Neuronal stem cell (in vitro differentiated cells): ENCODE measurements at regions not wholly inside any gene's neighbourhood (a gene's known extent, or its start where the extent isn't known, plus 50 kb on each side); places are given as distances from the start of the nearest gene placed in this dataset.

ENCODE experiments used
- DNase-seq: peaks from one replicate; pipeline ENCODE4 v3.0.0-alpha.2; 2013; ENCODE audit warnings: low spot score
- H2AFZ ChIP-seq: one replicate; pipeline ENCODE4 v1.6.1; 2013; ENCODE audit warnings: mild to moderate bottlenecking, low read length, inconsistent platforms
- H2AK5ac ChIP-seq: 2 replicates; pipeline ENCODE4 v1.6.1; 2013; ENCODE audit warnings: low read depth, mild to moderate bottlenecking, inconsistent platforms, low read length, moderate library complexity, mixed read lengths
- H2BK120ac ChIP-seq: 2 replicates; pipeline ENCODE4 v1.6.1; 2013; ENCODE audit warnings: low read depth, mild to moderate bottlenecking, inconsistent platforms, low read length, moderate library complexity, mixed read lengths
- H2BK12ac ChIP-seq: one replicate; pipeline ENCODE4 v1.6.1; 2013; ENCODE audit warnings: low read length, inconsistent platforms
- H2BK15ac ChIP-seq: 2 replicates; pipeline ENCODE4 v1.6.1; 2013; ENCODE audit warnings: mild to moderate bottlenecking, low read length, inconsistent platforms, mixed read lengths
- H2BK5ac ChIP-seq: one replicate; pipeline ENCODE4 v1.6.1; 2013; ENCODE audit warnings: inconsistent platforms, mild to moderate bottlenecking, low read length, moderate library complexity
- H3K14ac ChIP-seq: one replicate; pipeline ENCODE4 v1.6.1; 2013; ENCODE audit warnings: low read length, inconsistent platforms
- H3K18ac ChIP-seq: 2 replicates; pipeline ENCODE4 v1.6.1; 2013; ENCODE audit warnings: low read length, inconsistent platforms
- H3K23ac ChIP-seq: 2 replicates; pipeline ENCODE4 v1.6.1; 2013; ENCODE audit warnings: low read depth, mild to moderate bottlenecking, mixed read lengths, low read length, inconsistent platforms; ENCODE audit not compliant: poor library complexity
- H3K27ac ChIP-seq: replicated peaks from 3 replicates; pipeline ENCODE4 v1.5.1; 2013; ENCODE audit warnings: low read length, inconsistent platforms
- H3K27me3 ChIP-seq, 3 experiments: 2 replicates each; pipeline ENCODE4 v1.6.1; 2013; ENCODE audit warnings: low read length in 3 of 3, mild to moderate bottlenecking in 2 of 3, inconsistent platforms in 1 of 3, low read depth in 1 of 3, mixed read lengths in 1 of 3, moderate library complexity in 1 of 3; ENCODE audit not compliant: control insufficient read depth in 3 of 3, insufficient read depth in 3 of 3
- H3K36me3 ChIP-seq, 2 donors: replicated peaks in 1 of 2; 2 replicates each; pipeline ENCODE4 v1.6.1; 2013; ENCODE audit warnings: low read length in 2 of 2; ENCODE audit not compliant: control insufficient read depth in 2 of 2, insufficient read depth in 2 of 2
- H3K4ac ChIP-seq: 2 replicates; pipeline ENCODE4 v1.6.1; 2013; ENCODE audit warnings: inconsistent platforms, mild to moderate bottlenecking, low read length, moderate library complexity
- H3K4me1 ChIP-seq, 2 donors: 1 replicate in 1 of 2; 2 replicates in 1 of 2; pipeline ENCODE4 v1.6.1; 2013; ENCODE audit warnings: low read length in 2 of 2, low read depth in 1 of 2; ENCODE audit not compliant: control insufficient read depth in 2 of 2, insufficient read depth in 1 of 2
- H3K4me2 ChIP-seq: one replicate; pipeline ENCODE4 v1.6.1; 2013; ENCODE audit warnings: mild to moderate bottlenecking, low read length, inconsistent platforms; ENCODE audit not compliant: insufficient read depth, poor library complexity, severe bottlenecking
- H3K4me3 ChIP-seq, 2 donors: 2 replicates each; pipeline ENCODE4 v1.5.1; 2013; ENCODE audit warnings: low read length in 2 of 2, mild to moderate bottlenecking in 2 of 2, inconsistent platforms in 1 of 2, moderate library complexity in 1 of 2
- H3K79me1 ChIP-seq: one replicate; pipeline ENCODE4 v1.6.1; 2013; ENCODE audit warnings: low read depth, mild to moderate bottlenecking, inconsistent platforms, low read length, moderate library complexity
- H3K9ac ChIP-seq: one replicate; pipeline ENCODE4 v1.6.1; 2013; ENCODE audit warnings: mild to moderate bottlenecking, low read depth, low read length, inconsistent platforms; ENCODE audit not compliant: poor library complexity
- H3K9me3 ChIP-seq, 2 donors: replicated peaks in 1 of 2; 2 replicates each; pipeline versions ENCODE3 to v1.6.1; 2013; ENCODE audit warnings: low read length in 2 of 2, mild to moderate bottlenecking in 2 of 2, inconsistent platforms in 1 of 2, low read depth in 1 of 2, mixed read lengths in 1 of 2, moderate library complexity in 1 of 2; ENCODE audit not compliant: control insufficient read depth in 2 of 2, insufficient read depth in 1 of 2
- H4K8ac ChIP-seq: one replicate; pipeline ENCODE4 v1.6.1; 2013; ENCODE audit warnings: low read depth, mild to moderate bottlenecking, inconsistent platforms, low read length, moderate library complexity
- H4K91ac ChIP-seq: one replicate; pipeline ENCODE4 v1.6.1; 2013; ENCODE audit warnings: low read length, low read depth, mild to moderate bottlenecking, inconsistent platforms; ENCODE audit not compliant: poor library complexity
- WGBS, 2 donors: extraction: QIAGEN DNeasy Blood & Tissue Kit; methylation state at CpG; one replicate each; pipeline ENCODE4 v1.1.7; 2013; ENCODE audit warnings: missing lambda C conversion rate in 2 of 2, mixed read lengths in 1 of 2; ENCODE audit not compliant: insufficient read length in 2 of 2, insufficient replicate concordance in 1 of 2; ENCODE audit errors: extremely low coverage in 2 of 2; 5-methylcytosine and 5-hydroxymethylcytosine counted together

- no peak overlapping the region for H3K18ac ChIP-seq
- no peak overlapping the region for H2BK12ac ChIP-seq
- no peaks in the 10 kb centered on the region for H3K9me3 ChIP-seq
- H3K4me3 ChIP-seq, result no peak overlapping the region
- H2AFZ ChIP-seq, result no peak overlapping the region
- H2AK5ac ChIP-seq, result no peak overlapping the region
- no peaks in the 10 kb centered on the region for H3K36me3 ChIP-seq
- WGBS, 2 donors, result no CpG with 5 or more reads among the region's 2 CpGs
- no peak overlapping the region for H2BK120ac ChIP-seq
- no peak overlapping the region for H3K9ac ChIP-seq
- DNase-seq, result no peak
- H3K23ac ChIP-seq, result no peak overlapping the region
- no peak overlapping the region for H3K4ac ChIP-seq
- H3K14ac ChIP-seq, result no peak overlapping the region
- H4K8ac ChIP-seq, result no peak overlapping the region
- no peaks in the 10 kb centered on the region for H3K4me1 ChIP-seq
- H4K91ac ChIP-seq, result no peak overlapping the region
- H3K27me3 ChIP-seq, result no peaks in the 10 kb centered on the region
- no peak overlapping the region for H3K4me2 ChIP-seq
- H2BK15ac ChIP-seq, result no peak overlapping the region
- H3K79me1 ChIP-seq, result no peaks in the 10 kb centered on the region
- H3K27ac ChIP-seq, result no peak overlapping the region
- H2BK5ac ChIP-seq, result no peak overlapping the region
Measured at GRCh38 chr3:35078780-35079179, 560.5 kb upstream of the ARPP21 start.

GRCh38 chr3:35079403-35079802 lies 559.9 kb upstream of the ARPP21 start:
- DNase-seq, result no peak
- H2BK120ac ChIP-seq, result no peak overlapping the region
- no peak overlapping the region for H3K23ac ChIP-seq
- H3K79me1 ChIP-seq, result no peaks in the 10 kb centered on the region
- H4K8ac ChIP-seq, result no peak overlapping the region
- H4K91ac ChIP-seq, result no peak overlapping the region
- H3K27ac ChIP-seq, result no peak overlapping the region
- H3K4ac ChIP-seq, result no peak overlapping the region
- no peaks in the 10 kb centered on the region for H3K9me3 ChIP-seq
- H3K14ac ChIP-seq, result no peak overlapping the region
- H3K4me3 ChIP-seq, result no peak overlapping the region
- no peak overlapping the region for H3K18ac ChIP-seq
- no peak overlapping the region for H2AFZ ChIP-seq
- H3K27me3 ChIP-seq, result no peaks in the 10 kb centered on the region
- H3K4me2 ChIP-seq, result no peak overlapping the region
- no peak overlapping the region for H2BK5ac ChIP-seq
- no CpG with 5 or more reads among the region's 1 CpG for WGBS, 2 donors
- no peak overlapping the region for H2BK12ac ChIP-seq
- H2BK15ac ChIP-seq, result no peak overlapping the region
- H3K36me3 ChIP-seq, result no peaks in the 10 kb centered on the region
- no peak overlapping the region for H2AK5ac ChIP-seq
- H3K4me1 ChIP-seq, result no peaks in the 10 kb centered on the region
- H3K9ac ChIP-seq, result no peak overlapping the region

GRCh38 chr3:35081899-35082298 lies 557.4 kb upstream of the ARPP21 start:
- no peak for DNase-seq
- no peak overlapping the region for H3K4me3 ChIP-seq
- WGBS, 2 donors, result no CpG with 5 or more reads among the region's 1 CpG
- H4K91ac ChIP-seq, result no peak overlapping the region
- H3K18ac ChIP-seq, result no peak overlapping the region
- no peak overlapping the region for H3K4me2 ChIP-seq
- H3K79me1 ChIP-seq, result no peaks in the 10 kb centered on the region
- H3K4ac ChIP-seq, result no peak overlapping the region
- no peak overlapping the region for H3K23ac ChIP-seq
- H3K36me3 ChIP-seq, result no peaks in the 10 kb centered on the region
- no peak overlapping the region for H2BK15ac ChIP-seq
- H4K8ac ChIP-seq, result no peak overlapping the region
- H3K27me3 ChIP-seq, result no peaks in the 10 kb centered on the region
- no peak overlapping the region for H2BK5ac ChIP-seq
- no peak overlapping the region for H2BK12ac ChIP-seq
- H2BK120ac ChIP-seq, result no peak overlapping the region
- no peaks in the 10 kb centered on the region for H3K9me3 ChIP-seq
- no peak overlapping the region for H3K27ac ChIP-seq
- no peak overlapping the region for H2AK5ac ChIP-seq
- H3K9ac ChIP-seq, result no peak overlapping the region
- no peak overlapping the region for H2AFZ ChIP-seq
- H3K4me1 ChIP-seq, result no peaks in the 10 kb centered on the region
- no peak overlapping the region for H3K14ac ChIP-seq

- H3K9me3 ChIP-seq, result peaks cover 0 to 4% of the 10 kb centered on the region in 2 donors
Measured at GRCh38 chr3:35088943-35089342, 550.4 kb upstream of the ARPP21 start.

More at GRCh38 chr3:35088943-35089342, 550.4 kb upstream of the ARPP21 start:
- WGBS, 2 donors, result no CpG with 5 or more reads among the region's 1 CpG
- Histone ChIP-seq H3K36me3 (no peaks in the 10 kb centered on the region), H4K8ac (no peak overlapping the region), H3K4me1 (no peaks in the 10 kb centered on the region), H2AFZ (no peak overlapping the region), H4K91ac (no peak overlapping the region), H3K18ac (no peak overlapping the region), H2AK5ac (no peak overlapping the region), H2BK12ac (no peak overlapping the region), H3K14ac (no peak overlapping the region), H3K4ac (no peak overlapping the region), H3K4me3 (no peak overlapping the region), H3K27ac (no peak overlapping the region), H3K23ac (no peak overlapping the region), H2BK5ac (no peak overlapping the region), H2BK120ac (no peak overlapping the region), H3K9ac (no peak overlapping the region), H3K4me2 (no peak overlapping the region), H3K79me1 (no peaks in the 10 kb centered on the region), H3K27me3 (no peaks in the 10 kb centered on the region), H2BK15ac (no peak overlapping the region)
- no peak for DNase-seq
